Transverse colon (tissue), 4 donors: ENCODE measurements at regions not wholly inside any gene's neighbourhood (a gene's known extent, or its start where the extent isn't known, plus 50 kb on each side); places are given as distances from the start of the nearest gene placed in this dataset.

Source experiments
- CTCF ChIP-seq, 5 experiments: fragments of 200-600 bp in 3 of 5; fragments of 450-650 bp in 2 of 5; sonication (generic) in 3 of 5; IDR thresholded peaks; 1 replicate in 2 of 5; 2 replicates in 3 of 5; pipeline ENCODE4 v1.5.1; 2016 to 2017; ENCODE audit warnings: antibody characterized with exemption in 5 of 5, inconsistent platforms in 3 of 5, mild to moderate bottlenecking in 2 of 5, moderate library complexity in 1 of 5
- EP300 ChIP-seq: sonication (generic); formaldehyde crosslinking; IDR thresholded peaks from one replicate; pipeline ENCODE4 v1.6.1; 2017; ENCODE audit warnings: antibody characterized with exemption, low read depth
- POLR2A ChIP-seq: fragments of 450-650 bp; IDR thresholded peaks from one replicate; pipeline ENCODE4 v1.6.1; 2016; ENCODE audit warnings: antibody characterized with exemption, mild to moderate bottlenecking, moderate library complexity
- POLR2AphosphoS5 ChIP-seq, 3 donors: sonication (generic); formaldehyde crosslinking; IDR thresholded peaks; one replicate each; pipeline ENCODE4 v1.6.1; 2016; ENCODE audit warnings: antibody characterized with exemption in 3 of 3

GRCh38 chr11:122399375-122399774, 256.1 kb upstream of the UBASH3B start:
- no peak for TF ChIP-seq CTCF (IDR thresholded peaks at IDR 0.05)
- TF ChIP-seq POLR2AphosphoS5 (IDR thresholded peaks at IDR 0.05), result no peak
- TF ChIP-seq POLR2A, result no peak
- TF ChIP-seq EP300, result no peak
